A673 (cell line): ENCODE measurements at regions not wholly inside any gene's neighbourhood (a gene's known extent, or its start where the extent isn't known, plus 50 kb on each side); places are given as distances from the start of the nearest gene placed in this dataset.

Experiments used
- BruUV-seq: library from RNA; stranded (reverse); fragments of 400-500 nt; replicated peaks from 2 replicates; lab custom pipeline; 2021; lab: Mats Ljungman, UMichigan
- CTCF ChIA-PET: fragments of 300-600 bp; sonication (Branson Sonifier 250); formaldehyde crosslinking; loops from one replicate; lab custom pipeline; 2022; ENCODE audit warnings: antibody characterized with exemption; lab: Charles Lee
- POLR2A ChIA-PET: fragments of 300-600 bp; sonication (Branson Sonifier 250); formaldehyde crosslinking; loops from one replicate; lab custom pipeline; 2022; ENCODE audit warnings: antibody characterized with exemption; ENCODE audit not compliant: low non-redundant PET; lab: Charles Lee
- DNase-seq: peaks from one replicate; pipeline ENCODE4 v3.0.0-alpha.2; 2015; ENCODE audit warnings: low spot score
- H3K27ac ChIP-seq: fragments of 200-600 bp; sonication (generic); 2 replicates; pipeline ENCODE4 v1.5.1; 2016; ENCODE audit warnings: mixed run types, low read depth, mild to moderate bottlenecking, mixed read lengths, antibody characterized with exemption, low read length; ENCODE audit not compliant: poor library complexity, severe bottlenecking
- H3K27me3 ChIP-seq: fragments of 200-600 bp; sonication (generic); replicated peaks from 2 replicates; pipeline ENCODE4 v1.6.1; 2017; ENCODE audit warnings: mixed run types, low read depth, mild to moderate bottlenecking, mixed read lengths, antibody characterized with exemption, low read length; ENCODE audit not compliant: insufficient read depth, poor library complexity
- H3K36me3 ChIP-seq: fragments of 200-600 bp; sonication (generic); 2 replicates; pipeline ENCODE4 v1.6.1; 2016; ENCODE audit warnings: mixed run types, mild to moderate bottlenecking, mixed read lengths, antibody characterized with exemption, low read length; ENCODE audit not compliant: insufficient read depth, poor library complexity, severe bottlenecking
- H3K4me1 ChIP-seq: fragments of 200-600 bp; sonication (generic); 2 replicates; pipeline ENCODE4 v1.6.1; 2017; ENCODE audit warnings: mixed run types, mild to moderate bottlenecking, mixed read lengths, antibody characterized with exemption, low read length; ENCODE audit not compliant: insufficient read depth, poor library complexity, severe bottlenecking
- H3K4me3 ChIP-seq: fragments of 200-600 bp; sonication (generic); 2 replicates; pipeline ENCODE4 v1.5.1; 2016; ENCODE audit warnings: low read depth, mixed run types, mild to moderate bottlenecking, mixed read lengths, low read length; ENCODE audit not compliant: poor library complexity, severe bottlenecking
- H3K9me3 ChIP-seq: fragments of 200-600 bp; sonication (generic); 2 replicates; pipeline ENCODE4 v1.6.1; 2016; ENCODE audit warnings: mixed run types, low read depth, mild to moderate bottlenecking, mixed read lengths, antibody characterized with exemption, low read length; ENCODE audit not compliant: poor library complexity, severe bottlenecking
- EZH2 ChIP-seq: fragments of 200-600 bp; sonication (generic); IDR thresholded peaks from 2 replicates; pipeline ENCODE4 v1.6.1; 2017; ENCODE audit warnings: borderline replicate concordance, low read depth, mild to moderate bottlenecking, mixed read lengths, antibody characterized with exemption, low read length; ENCODE audit not compliant: poor library complexity, severe bottlenecking
- intact Hi-C: fragments of 100-400 bp; cut with micrococcal nuclease; formaldehyde crosslinking; loops from one replicate; pipeline ENCODE4 v1.10.0; 2022; ENCODE audit not compliant: unreplicated experiment
- TF ChIP-seq, protein P1 (sequence below): fragments of 300-800, 200-600 bp; sonication (generic); conservative IDR thresholded peaks from 2 replicates; pipeline ENCODE4 v1.5.1; 2017; ENCODE audit warnings: low read depth, mild to moderate bottlenecking, antibody characterized with exemption, low read length, moderate library complexity, mixed read lengths

DNA sequence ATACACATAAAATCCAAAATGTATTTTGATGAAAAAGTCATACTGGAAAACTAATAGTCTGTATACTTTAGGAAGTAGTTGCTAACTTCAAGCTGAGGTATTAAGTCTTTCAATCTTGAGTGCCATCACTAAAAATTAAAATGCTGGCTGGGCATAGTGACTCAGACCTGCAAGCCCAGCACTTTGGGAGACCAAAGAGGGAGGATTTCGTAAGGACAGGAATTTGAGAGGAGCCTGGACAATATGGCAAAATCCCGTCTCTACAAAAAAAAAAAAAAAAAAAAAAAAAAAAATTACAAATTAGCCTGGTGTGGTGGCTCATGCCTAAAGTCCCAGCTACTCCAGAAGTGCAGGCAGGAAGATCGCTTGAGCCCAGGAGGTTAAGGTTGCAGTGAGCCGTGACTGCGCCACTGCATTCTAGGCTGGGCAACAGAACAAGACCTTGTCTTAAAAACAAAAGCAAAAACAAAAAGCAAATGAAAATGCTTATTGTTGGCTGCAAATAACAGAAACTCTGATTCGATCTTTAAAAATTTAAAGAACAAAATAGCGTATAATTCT is 1994.2 kb upstream of the PCDH20 start:
- Histone ChIP-seq H3K27me3 (no peaks in the 10 kb centered on the region), H3K27ac (no peak overlapping the region), H3K36me3 (no peaks in the 10 kb centered on the region), H3K4me3 (no peak overlapping the region), H3K9me3 (no peaks in the 10 kb centered on the region), H3K4me1 (peaks cover 11% of the 10 kb centered on the region)
- ChIA-PET POLR2A (no interaction called here), CTCF (interaction anchor here (0.6 kb wide), 1 partner anchor 517 kb away, joined by 3 read pairs; no protein-coding TSS in a partner anchor)
- no TSS peak for BruUV-seq
- intact Hi-C loops: no loop called here
- TF ChIP-seq, protein P1, sequence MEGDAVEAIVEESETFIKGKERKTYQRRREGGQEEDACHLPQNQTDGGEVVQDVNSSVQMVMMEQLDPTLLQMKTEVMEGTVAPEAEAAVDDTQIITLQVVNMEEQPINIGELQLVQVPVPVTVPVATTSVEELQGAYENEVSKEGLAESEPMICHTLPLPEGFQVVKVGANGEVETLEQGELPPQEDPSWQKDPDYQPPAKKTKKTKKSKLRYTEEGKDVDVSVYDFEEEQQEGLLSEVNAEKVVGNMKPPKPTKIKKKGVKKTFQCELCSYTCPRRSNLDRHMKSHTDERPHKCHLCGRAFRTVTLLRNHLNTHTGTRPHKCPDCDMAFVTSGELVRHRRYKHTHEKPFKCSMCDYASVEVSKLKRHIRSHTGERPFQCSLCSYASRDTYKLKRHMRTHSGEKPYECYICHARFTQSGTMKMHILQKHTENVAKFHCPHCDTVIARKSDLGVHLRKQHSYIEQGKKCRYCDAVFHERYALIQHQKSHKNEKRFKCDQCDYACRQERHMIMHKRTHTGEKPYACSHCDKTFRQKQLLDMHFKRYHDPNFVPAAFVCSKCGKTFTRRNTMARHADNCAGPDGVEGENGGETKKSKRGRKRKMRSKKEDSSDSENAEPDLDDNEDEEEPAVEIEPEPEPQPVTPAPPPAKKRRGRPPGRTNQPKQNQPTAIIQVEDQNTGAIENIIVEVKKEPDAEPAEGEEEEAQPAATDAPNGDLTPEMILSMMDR: no peak
- TF ChIP-seq EZH2: no peak
- DNase-seq: peak; percentile 12

GRCh38 chr13:63408331-63409189 is 1992.9 kb upstream of the PCDH20 start:
- no peak for TF ChIP-seq EZH2
- TF ChIP-seq, protein P1: no peak
- peaks cover 11% of the 10 kb centered on the region for H3K4me1 ChIP-seq
- ChIA-PET CTCF (no interaction called here), POLR2A (no interaction called here)
- H3K27ac ChIP-seq: no peak overlapping the region
- no TSS peak for BruUV-seq
- no peaks in the 10 kb centered on the region for H3K27me3 ChIP-seq
- DNase-seq: peak; percentile 56
- no peaks in the 10 kb centered on the region for H3K36me3 ChIP-seq
- intact Hi-C loops: no loop called here
- no peaks in the 10 kb centered on the region for H3K9me3 ChIP-seq
- H3K4me3 ChIP-seq: no peak overlapping the region

DNA sequence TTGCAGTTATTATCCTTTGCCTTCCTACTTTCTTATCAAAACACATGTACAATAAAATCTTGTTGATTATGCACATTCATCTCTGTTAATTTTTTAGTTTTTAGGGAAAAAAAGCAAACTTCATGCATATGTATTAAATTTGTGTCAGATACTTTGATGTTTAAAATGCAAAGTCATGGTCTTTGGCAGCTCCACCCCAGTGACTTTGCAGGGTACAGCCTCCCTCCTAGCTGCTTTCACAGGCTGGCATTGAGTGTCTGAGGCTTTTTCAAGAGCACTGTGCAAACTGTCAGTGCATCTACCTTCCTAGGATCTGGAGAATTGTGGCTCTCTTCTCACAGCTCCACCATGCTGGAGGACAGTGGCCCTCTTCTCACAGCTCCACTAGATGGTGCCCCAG is 1988.1 kb upstream of the PCDH20 start:
- POLR2A ChIA-PET: no interaction called here
- TF ChIP-seq, protein P1: no peak
- no peak for TF ChIP-seq EZH2
- H3K9me3 ChIP-seq: no peaks in the 10 kb centered on the region

More for the DNA sequence above, 1988.1 kb upstream of the PCDH20 start:
- no peak overlapping the region for H3K4me3 ChIP-seq
- no peaks in the 10 kb centered on the region for H3K36me3 ChIP-seq
- DNase-seq: no peak
- intact Hi-C loops: no loop called here
- CTCF ChIA-PET: no interaction called here
- peaks cover 6% of the 10 kb centered on the region for H3K4me1 ChIP-seq
- no TSS peak for BruUV-seq
- no peaks in the 10 kb centered on the region for H3K27me3 ChIP-seq
- no peak overlapping the region for H3K27ac ChIP-seq
